HepG2 (cell line): ENCODE measurements at regions not wholly inside any gene's neighbourhood (a gene's known extent, or its start where the extent isn't known, plus 50 kb on each side); places are given as distances from the start of the nearest gene placed in this dataset.

Source experiments
- CBX5 ChIP-seq: sonication (generic); formaldehyde crosslinking; IDR thresholded peaks from 2 replicates; pipeline ENCODE4 v1.4.0; 2020; ENCODE audit warnings: missing genetic modification reagents, borderline replicate concordance
- CENPT ChIP-seq: sonication (generic); formaldehyde crosslinking; IDR thresholded peaks from 2 replicates; pipeline ENCODE4 v1.8.0; 2022; ENCODE audit warnings: low read depth, mild to moderate bottlenecking, moderate library complexity, missing genetic modification reagents
- ELF3 ChIP-seq: IDR thresholded peaks from 2 replicates; pipeline ENCODE4 v1.6.1; 2016; ENCODE audit warnings: missing genetic modification reagents, missing compliant biosample characterization
- FOXA3 ChIP-seq: IDR thresholded peaks from 2 replicates; pipeline ENCODE4 v1.6.1; 2016; ENCODE audit warnings: missing genetic modification reagents, missing compliant biosample characterization
- FOXJ3 ChIP-seq: sonication (generic); formaldehyde crosslinking; IDR thresholded peaks from 2 replicates; pipeline ENCODE4 v1.4.0; 2020; ENCODE audit warnings: missing genetic modification reagents, mild to moderate bottlenecking, borderline replicate concordance
- FOXP4 ChIP-seq: sonication (generic); formaldehyde crosslinking; IDR thresholded peaks from 2 replicates; pipeline ENCODE4 v1.4.0; 2020; ENCODE audit warnings: missing genetic modification reagents
- HHEX ChIP-seq: IDR thresholded peaks from 2 replicates; pipeline ENCODE4 v1.6.1; 2016; ENCODE audit warnings: control low read depth
- IKZF5 ChIP-seq: IDR thresholded peaks from 2 replicates; pipeline ENCODE4 v1.6.1; 2018; ENCODE audit warnings: missing genetic modification reagents, mild to moderate bottlenecking, missing compliant biosample characterization
- KDM1A ChIP-seq: IDR thresholded peaks from 2 replicates; pipeline ENCODE4 v1.6.1; 2016; ENCODE audit warnings: missing compliant biosample characterization
- KLF16 ChIP-seq, 2 experiments: sonication (generic) in 1 of 2; formaldehyde crosslinking in 1 of 2; IDR thresholded peaks; 2 replicates each; pipeline versions ENCODE4 v1.6.1 to v1.8.0; 2016 to 2023; ENCODE audit warnings: missing genetic modification reagents in 2 of 2, missing compliant biosample characterization in 1 of 2
- NCOA5 ChIP-seq: sonication (generic); formaldehyde crosslinking; IDR thresholded peaks from 2 replicates; pipeline ENCODE4 v1.4.0; 2020; ENCODE audit warnings: missing genetic modification reagents
- PAXIP1 ChIP-seq: sonication (generic); formaldehyde crosslinking; conservative IDR thresholded peaks from 2 replicates; pipeline ENCODE4 v1.4.0; 2020; ENCODE audit warnings: mild to moderate bottlenecking, missing genetic modification reagents, moderate library complexity
- TCF7 ChIP-seq: sonication (generic); IDR thresholded peaks from 2 replicates; pipeline ENCODE4 v1.6.1; 2016; ENCODE audit warnings: antibody characterized with exemption, low read depth
- THRA ChIP-seq: sonication (generic); formaldehyde crosslinking; IDR thresholded peaks from 2 replicates; pipeline ENCODE4 v1.4.0; 2020; ENCODE audit warnings: missing genetic modification reagents, borderline replicate concordance
- ZNF281 ChIP-seq: sonication (generic); formaldehyde crosslinking; IDR thresholded peaks from 2 replicates; pipeline ENCODE4 v1.4.0; 2020; ENCODE audit warnings: missing genetic modification reagents, borderline replicate concordance
- ZNF547 ChIP-seq: sonication (generic); formaldehyde crosslinking; IDR thresholded peaks from 2 replicates; pipeline ENCODE4 v1.5.1; 2020; ENCODE audit warnings: mild to moderate bottlenecking, missing genetic modification reagents
- ZNF891 ChIP-seq: sonication (generic); formaldehyde crosslinking; IDR thresholded peaks from 2 replicates; pipeline ENCODE4 v1.5.0; 2020; ENCODE audit warnings: mild to moderate bottlenecking, missing genetic modification reagents
- ZUFSP ChIP-seq: sonication (generic); formaldehyde crosslinking; IDR thresholded peaks from 2 replicates; pipeline ENCODE4 v1.9.0; 2021; ENCODE audit warnings: missing genetic modification reagents, mild to moderate bottlenecking, borderline replicate concordance

- TF ChIP-seq ZNF281 (no peak), HHEX (CRISPR knock-in tag) (peak; percentile 29; the same call in 1 of the 2 replicates), ELF3 (CRISPR knock-in tag) (0 out of 2 replicates have a peak, but pooled peaks have one; percentile 11), KDM1A (0 out of 2 replicates have a peak, but pooled peaks have one; percentile 34), IKZF5 (CRISPR knock-in tag) (no peak), FOXJ3 (CRISPR knock-in tag) (peak; percentile 65; the same call in 1 of the 2 replicates), ZNF547 (no peak), THRA (CRISPR knock-in tag) (peak; percentile 98), CENPT (CRISPR knock-in tag) (no peak), NCOA5 (CRISPR knock-in tag) (no peak), FOXP4 (CRISPR knock-in tag) (peak; percentile 58; the same call in 1 of the 2 replicates), ZUFSP (CRISPR knock-in tag) (no peak), FOXA3 (CRISPR knock-in tag) (peak; percentile 68), TCF7 (0 out of 2 replicates have a peak, but pooled peaks have one; percentile 9), ZNF891 (no peak), PAXIP1 (CRISPR knock-in tag) (peak; percentile 46), KLF16 (CRISPR knock-in tag; IDR thresholded peaks at IDR 0.05) (0 out of 4 replicates have a peak, but pooled peaks of 1 of the 2 experiments have one; percentile 39), CBX5 (CRISPR knock-in tag) (no peak)
Measured at GRCh38 chr3:187941848-187942194, 196.6 kb upstream of the BCL6 start (continued).
